Endometrial microvascular endothelial cells (primary cell): ENCODE measurements at regions not wholly inside any gene's neighbourhood (a gene's known extent, or its start where the extent isn't known, plus 50 kb on each side); places are given as distances from the start of the nearest gene placed in this dataset.
"Not testable (repeated sequence)": the region's sequence is repeated elsewhere in the genome, so short reads cannot be mapped to it uniquely, and the experiment has no call there.

Source experiments
- in situ Hi-C: cut with HindIII; loops from 2 replicates; pipeline ENCODE4 v1.10.0; 2017; ENCODE audit warnings: low sequenced_read_pairs, low pct_unique_long_range_greater_than_20kb; ENCODE audit errors: inconsistent ontology term

- in situ Hi-C loops: no loop called here
These were observed 223.2 kb downstream of the C16orf95 start for GRCh38 chr16:87093804-87094555.

DNA sequence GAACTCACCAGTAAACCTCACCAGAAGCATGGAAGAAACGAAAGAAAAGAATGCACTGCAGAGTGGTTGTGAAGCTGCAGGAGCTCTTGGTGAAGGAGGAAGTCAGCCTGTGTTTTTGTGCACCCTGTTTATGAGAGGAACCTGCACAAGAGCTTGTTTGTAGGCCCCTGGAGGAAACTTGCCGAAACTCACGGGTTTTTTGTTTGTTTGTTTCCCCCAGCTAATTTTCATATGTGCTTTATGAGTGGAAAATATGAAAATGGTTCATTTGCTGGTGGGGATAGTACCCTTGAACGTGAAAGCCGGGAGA, 222.7 kb downstream of the C16orf95 start:
- in situ Hi-C loops: no loop called here

DNA sequence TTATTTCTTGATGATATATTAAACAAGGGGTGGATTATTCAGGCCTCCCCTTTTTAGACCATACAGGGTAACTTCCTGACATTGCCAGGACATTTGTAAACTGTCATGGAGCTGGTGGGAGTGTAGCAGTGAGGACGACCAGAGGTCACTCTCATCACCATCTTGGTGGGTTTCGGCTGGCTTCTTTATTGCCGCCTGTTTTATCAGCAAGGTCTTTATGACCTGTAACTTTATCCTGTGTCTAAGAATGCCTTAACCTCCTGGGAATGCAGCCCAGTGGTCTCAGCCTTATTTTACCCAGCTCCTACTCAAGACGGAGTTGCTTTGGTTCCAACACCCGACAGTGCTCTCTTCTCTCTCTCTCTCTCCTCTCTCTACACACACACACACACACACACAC, 221.9 kb downstream of the C16orf95 start:
- in situ Hi-C loops: no loop called here

GRCh38 chr16:87096746-87097333, 220.4 kb downstream of the C16orf95 start:
- in situ Hi-C loops: no loop called here

- in situ Hi-C loops: no loop called here
These were observed 218.8 kb downstream of the C16orf95 start for GRCh38 chr16:87098361-87098760.

DNA sequence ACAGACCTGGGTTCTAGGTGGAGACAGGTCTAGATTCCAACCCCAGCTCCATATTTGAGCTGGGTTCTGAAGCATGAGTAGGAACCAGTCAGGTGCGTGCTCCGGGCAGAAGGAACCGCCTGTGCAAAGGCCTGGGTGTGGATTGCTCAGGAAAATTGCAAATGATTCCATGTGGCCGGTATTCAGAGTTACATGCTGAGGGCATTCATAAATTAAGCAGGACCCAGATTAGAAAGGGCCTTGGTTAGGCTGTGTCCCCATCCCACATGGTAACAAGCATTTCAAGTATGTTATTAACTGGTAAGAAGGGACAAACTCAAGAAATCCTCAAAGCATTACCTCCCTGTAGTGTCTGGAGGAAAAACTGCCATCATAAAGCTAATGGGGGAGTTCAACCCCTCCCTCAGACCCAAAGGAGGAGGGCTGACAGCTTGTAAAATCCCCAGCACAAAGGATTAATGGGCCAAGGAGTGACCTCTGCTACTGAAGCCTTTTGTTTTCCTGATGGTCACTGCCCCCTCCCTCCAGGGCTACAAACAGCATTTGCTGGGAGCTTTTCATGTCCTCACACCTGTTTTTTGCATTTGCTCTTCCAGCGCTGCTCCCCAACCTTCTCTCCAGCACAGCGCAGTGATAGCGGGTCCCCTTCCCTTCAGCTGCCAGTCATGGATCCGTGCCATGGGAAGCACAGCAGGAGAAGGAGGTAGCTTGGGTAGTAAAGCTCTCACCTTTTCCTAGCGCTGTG, 218.0 kb downstream of the C16orf95 start:
- in situ Hi-C loops: no loop called here

- in situ Hi-C loops: no loop called here
These were observed 216.7 kb downstream of the C16orf95 start for GRCh38 chr16:87100306-87101058.

DNA sequence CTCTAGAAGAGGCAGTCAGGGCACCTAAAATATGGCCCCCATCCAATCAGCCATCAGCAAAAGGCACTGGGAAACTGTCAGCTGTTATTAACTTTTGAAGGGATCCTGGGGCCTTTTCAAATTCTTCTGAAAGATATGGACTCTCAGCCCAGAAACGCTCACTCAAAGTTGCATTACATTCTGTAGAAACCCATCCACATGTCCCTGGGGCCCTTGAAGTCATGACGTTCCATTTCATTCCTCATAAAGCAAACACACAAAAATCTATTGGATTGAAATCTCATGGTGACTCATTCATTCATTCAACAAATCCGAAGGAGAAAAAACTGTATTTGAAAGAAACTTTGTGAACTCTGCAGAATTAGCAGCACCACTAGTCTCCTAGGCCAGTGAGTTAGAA, 215.3 kb downstream of the C16orf95 start:
- in situ Hi-C loops: no loop called here

DNA sequence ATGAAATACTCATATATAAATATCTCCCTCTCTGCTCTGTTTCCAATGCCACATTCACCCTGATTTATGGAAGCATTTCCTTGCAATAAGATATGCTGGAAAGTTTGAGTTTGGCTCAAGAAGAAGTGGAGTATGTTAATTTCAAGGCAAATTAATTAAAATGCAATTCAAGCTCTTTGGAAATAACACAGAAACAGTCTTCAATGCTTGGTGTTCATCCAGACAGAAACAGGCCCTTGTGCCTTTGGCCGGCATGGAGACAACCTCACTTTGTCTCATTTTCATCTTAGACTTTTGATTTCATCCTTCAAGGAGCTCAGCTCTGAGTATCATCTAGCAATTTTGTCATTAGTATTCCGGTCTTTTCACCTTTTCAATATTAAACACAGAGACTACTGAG, 210.0 kb downstream of the C16orf95 start:
- in situ Hi-C loops: no loop called here

GRCh38 chr16:87108278-87108677, 208.9 kb downstream of the C16orf95 start:
- in situ Hi-C loops: no loop called here

- in situ Hi-C loops: no loop called here
These were observed 208.3 kb downstream of the C16orf95 start for GRCh38 chr16:87108941-87109340.

DNA sequence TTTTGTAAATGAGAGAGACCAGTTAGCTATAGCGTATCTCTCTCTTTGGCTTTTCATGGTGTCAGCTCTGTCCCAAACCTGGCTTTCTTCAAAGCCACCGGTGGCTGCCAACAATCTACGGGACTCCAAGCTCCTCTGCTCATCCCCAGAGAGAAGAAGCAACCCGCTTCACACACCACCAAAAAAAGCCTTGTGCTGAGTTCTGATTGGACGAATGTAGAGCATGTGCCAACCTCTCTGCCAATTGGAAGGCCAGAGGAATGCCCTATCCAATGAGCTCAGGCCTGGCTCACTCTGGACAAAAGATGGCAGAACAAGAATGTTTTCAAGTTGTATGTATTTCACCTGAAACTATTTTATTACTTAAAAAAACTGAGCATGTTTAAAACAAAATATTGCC, 202.4 kb downstream of the C16orf95 start:
- in situ Hi-C loops: no loop called here

DNA sequence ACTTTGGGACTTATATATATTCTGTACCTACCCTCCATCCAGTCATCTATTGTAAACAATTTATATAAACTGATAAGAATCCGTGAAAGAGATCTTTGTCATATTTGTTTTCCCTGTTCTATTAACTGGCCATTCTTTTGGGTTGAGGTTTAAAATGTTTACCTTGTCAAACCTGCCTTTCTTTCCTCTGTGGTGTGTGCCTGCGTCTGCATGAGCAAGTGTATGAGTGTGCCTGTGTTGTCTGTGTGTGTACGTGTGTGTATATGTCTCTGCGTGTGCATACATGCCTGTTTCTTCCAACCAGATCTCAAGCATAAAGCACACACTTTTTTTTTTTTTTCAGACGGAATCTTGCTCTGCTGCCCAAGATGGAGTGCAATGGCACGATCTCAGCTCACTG, 201.5 kb downstream of the C16orf95 start:
- in situ Hi-C loops: no loop called here

GRCh38 chr16:87117936-87118335, 199.3 kb downstream of the C16orf95 start:
- in situ Hi-C loops: no loop called here

GRCh38 chr16:87119168-87119567, 198.0 kb downstream of the C16orf95 start:
- in situ Hi-C loops: no loop called here

DNA sequence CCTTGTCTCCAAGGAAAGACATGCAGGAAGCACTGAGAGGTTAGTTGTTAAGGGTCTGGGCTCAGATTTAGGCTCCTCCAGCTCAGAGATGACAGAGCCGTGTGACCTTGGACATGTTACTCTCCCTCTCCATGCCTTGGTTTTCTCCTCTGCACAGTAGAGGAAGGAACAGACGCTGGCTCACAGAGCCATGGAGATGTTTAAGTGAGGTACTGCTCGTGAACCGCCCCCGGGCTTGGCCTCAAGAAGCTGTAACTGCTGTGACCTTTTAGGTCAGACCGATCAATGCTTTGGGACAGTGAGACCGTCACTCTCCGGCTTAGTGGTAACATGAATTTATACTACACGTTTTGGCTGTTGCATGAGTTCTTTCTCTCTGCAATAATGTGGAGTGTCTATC, 197.4 kb downstream of the C16orf95 start:
- in situ Hi-C loops: no loop called here

DNA sequence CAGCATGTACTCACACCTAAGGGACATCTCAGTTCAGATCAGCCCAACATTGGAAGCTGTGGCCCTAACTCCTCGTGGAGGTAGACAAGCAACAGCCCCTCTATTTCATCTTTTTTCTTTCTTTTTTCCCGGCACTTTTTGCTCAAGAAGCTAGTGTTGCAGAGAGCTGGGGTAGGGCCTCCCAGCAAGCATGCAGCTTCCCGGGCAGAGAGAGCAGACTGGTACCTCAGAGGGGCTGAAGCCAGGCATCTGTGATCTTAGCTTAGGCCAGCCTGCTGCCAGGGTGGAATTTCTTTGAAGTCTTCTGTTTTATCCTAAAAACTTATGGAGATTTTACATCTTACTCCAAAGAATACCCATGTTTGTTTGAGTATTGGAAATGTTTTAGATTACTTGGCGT, 195.4 kb downstream of the C16orf95 start:
- in situ Hi-C loops: no loop called here

- in situ Hi-C loops: no loop called here
These were observed 193.7 kb downstream of the C16orf95 start for GRCh38 chr16:87123356-87124001.

GRCh38 chr16:87124405-87124804, 192.8 kb downstream of the C16orf95 start:
- in situ Hi-C loops: not testable (repeated sequence)
